Activated naive CD8-positive, alpha-beta T cell treated with anti-CD3 and anti-CD28 coated beads, Interleukin-2, amount 50 U/mL, for 24 hours (primary cell): ENCODE measurements at regions not wholly inside any gene's neighbourhood (a gene's known extent, or its start where the extent isn't known, plus 50 kb on each side); places are given as distances from the start of the nearest gene placed in this dataset.

Experiments
- ATAC-seq: fragments of 150-1000 bp; cut with Tn5 transposase; one replicate; pipeline ENCODE4 v1.10.0; 2021
- DNase-seq: peaks from one replicate; pipeline ENCODE4 v3.0.0; 2021
- H3K27ac Mint-ChIP-seq: one replicate; pipeline ENCODE4 v1.8.0; 2021; ENCODE audit warnings: mild to moderate bottlenecking, mixed read lengths
- H3K27me3 Mint-ChIP-seq: one replicate; pipeline ENCODE4 v1.8.0; 2021; ENCODE audit warnings: mixed read lengths
- H3K36me3 Mint-ChIP-seq: one replicate; pipeline ENCODE4 v1.8.0; 2021; ENCODE audit warnings: low read depth, mixed read lengths
- H3K4me1 Mint-ChIP-seq: one replicate; pipeline ENCODE4 v1.8.0; 2021; ENCODE audit warnings: mixed read lengths
- H3K4me3 Mint-ChIP-seq: one replicate; pipeline ENCODE4 v1.8.0; 2021; ENCODE audit warnings: mild to moderate bottlenecking, moderate library complexity, mixed read lengths
- H3K9me3 Mint-ChIP-seq: one replicate; pipeline ENCODE4 v1.8.0; 2021; ENCODE audit warnings: mixed read lengths

- no peak for ATAC-seq
- Mint-ChIP-seq H3K4me3 (no peak overlapping the region), H3K27me3 (peaks cover 36% of the 10 kb centered on the region), H3K27ac (no peak overlapping the region), H3K9me3 (no peaks in the 10 kb centered on the region), H3K36me3 (no peaks in the 10 kb centered on the region), H3K4me1 (no peaks in the 10 kb centered on the region)
- DNase-seq: no peak
Observed at GRCh38 chr7:25881317-25882037, 270.5 kb upstream of the NFE2L3 start.

- no peak for ATAC-seq
- peaks cover 30% of the 10 kb centered on the region for H3K27me3 Mint-ChIP-seq
Observed at GRCh38 chr7:25882151-25882773, 269.7 kb upstream of the NFE2L3 start.

DNA sequence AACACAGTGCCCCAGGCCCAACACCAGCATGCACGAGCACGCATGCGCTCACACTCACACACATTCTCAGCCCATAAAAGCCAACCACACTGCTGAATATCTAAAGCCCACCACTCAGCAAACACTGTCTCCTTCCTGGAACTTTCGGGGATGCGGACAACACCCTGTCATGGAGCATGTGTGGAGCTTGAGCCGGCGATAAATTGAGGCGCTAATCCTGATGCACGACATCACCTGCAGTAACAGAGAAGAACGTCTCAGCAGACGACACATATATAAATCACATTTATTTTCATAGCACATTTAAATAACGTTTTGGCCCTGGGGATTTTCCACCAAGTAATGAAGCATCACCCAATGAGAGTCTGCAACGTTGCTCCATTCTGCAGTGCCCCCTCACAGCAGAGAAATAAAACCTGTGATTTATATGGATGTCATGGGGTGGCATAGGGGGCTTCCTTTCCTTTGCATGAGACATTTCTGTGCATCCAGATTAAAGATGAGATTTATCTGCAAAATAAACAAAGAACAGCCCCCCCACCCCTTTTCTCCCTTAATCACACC is 267.7 kb upstream of the NFE2L3 start:
- DNase-seq (no peak), ATAC-seq (no peak)
- H3K36me3 Mint-ChIP-seq: no peaks in the 10 kb centered on the region
- H3K9me3 Mint-ChIP-seq: no peaks in the 10 kb centered on the region
- no peak overlapping the region for H3K4me3 Mint-ChIP-seq
- no peaks in the 10 kb centered on the region for H3K4me1 Mint-ChIP-seq
- H3K27ac Mint-ChIP-seq: no peak overlapping the region
- H3K27me3 Mint-ChIP-seq: peaks cover 30% of the 10 kb centered on the region

More at GRCh38 chr7:25882151-25882773, 269.7 kb upstream of the NFE2L3 start:
- Mint-ChIP-seq H3K4me3 (no peak overlapping the region), H3K4me1 (no peaks in the 10 kb centered on the region), H3K36me3 (no peaks in the 10 kb centered on the region), H3K27ac (no peak overlapping the region), H3K9me3 (no peaks in the 10 kb centered on the region)
- DNase-seq: no peak

GRCh38 chr7:25885057-25885576 is 266.9 kb upstream of the NFE2L3 start:
- no peak for DNase-seq

GRCh38 chr7:25886387-25887240 is 265.4 kb upstream of the NFE2L3 start:
- DNase-seq: no peak
- no peaks in the 10 kb centered on the region for H3K36me3 Mint-ChIP-seq
- H3K4me3 Mint-ChIP-seq: no peak overlapping the region
- no peak overlapping the region for H3K27ac Mint-ChIP-seq
- no peaks in the 10 kb centered on the region for H3K4me1 Mint-ChIP-seq
- peaks cover 21% of the 10 kb centered on the region for H3K27me3 Mint-ChIP-seq
- no peaks in the 10 kb centered on the region for H3K9me3 Mint-ChIP-seq
- ATAC-seq: no peak

More at GRCh38 chr7:25885057-25885576, 266.9 kb upstream of the NFE2L3 start:
- no peaks in the 10 kb centered on the region for H3K36me3 Mint-ChIP-seq
- H3K27ac Mint-ChIP-seq: no peak overlapping the region
- peaks cover 30% of the 10 kb centered on the region for H3K27me3 Mint-ChIP-seq
- H3K9me3 Mint-ChIP-seq: no peaks in the 10 kb centered on the region
- no peaks in the 10 kb centered on the region for H3K4me1 Mint-ChIP-seq
- ATAC-seq: no peak
- H3K4me3 Mint-ChIP-seq: no peak overlapping the region

DNA sequence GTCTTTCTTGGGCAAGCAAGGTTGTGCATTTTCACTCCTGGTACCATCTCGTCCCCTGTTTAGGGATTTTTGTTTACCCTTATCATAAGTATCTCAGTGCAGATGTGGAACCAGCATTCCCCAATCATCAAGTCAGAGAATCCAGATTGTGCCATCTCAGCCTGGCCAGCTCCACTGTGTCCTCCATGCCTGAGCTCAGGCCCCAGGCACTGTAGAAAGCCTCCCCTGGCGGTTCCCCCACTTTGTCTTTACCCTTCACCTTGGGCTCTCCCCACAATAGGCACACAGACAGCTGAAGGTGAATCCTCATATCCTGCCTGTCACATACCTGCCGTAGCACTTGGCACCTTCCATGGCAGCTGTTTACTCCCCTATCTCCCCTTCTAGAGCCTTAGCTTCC is 264.7 kb upstream of the NFE2L3 start:
- Mint-ChIP-seq H3K27me3 (peaks cover 21% of the 10 kb centered on the region), H3K4me3 (no peak overlapping the region), H3K4me1 (no peaks in the 10 kb centered on the region), H3K9me3 (no peaks in the 10 kb centered on the region), H3K27ac (no peak overlapping the region), H3K36me3 (no peaks in the 10 kb centered on the region)
- DNase-seq: no peak
- no peak for ATAC-seq

GRCh38 chr7:25887795-25888559 is 264.0 kb upstream of the NFE2L3 start:
- no peak overlapping the region for H3K4me3 Mint-ChIP-seq
- H3K27me3 Mint-ChIP-seq: peaks cover 21% of the 10 kb centered on the region
- H3K9me3 Mint-ChIP-seq: no peaks in the 10 kb centered on the region
- H3K36me3 Mint-ChIP-seq: no peaks in the 10 kb centered on the region
- ATAC-seq (no peak), DNase-seq (no peak)
- peaks cover 3% of the 10 kb centered on the region for H3K4me1 Mint-ChIP-seq
- H3K27ac Mint-ChIP-seq: no peak overlapping the region

- no peaks in the 10 kb centered on the region for H3K36me3 Mint-ChIP-seq
- peaks cover 23% of the 10 kb centered on the region for H3K27me3 Mint-ChIP-seq
- H3K4me1 Mint-ChIP-seq: peaks cover 18% of the 10 kb centered on the region
- ATAC-seq (no peak), DNase-seq (no peak)
- H3K4me3 Mint-ChIP-seq: no peak overlapping the region
- no peak overlapping the region for H3K27ac Mint-ChIP-seq
- H3K9me3 Mint-ChIP-seq: no peaks in the 10 kb centered on the region
Observed at GRCh38 chr7:25889765-25890164, 262.2 kb upstream of the NFE2L3 start.

- ATAC-seq (no peak), DNase-seq (no peak)
- Mint-ChIP-seq H3K4me1 (peaks cover 29% of the 10 kb centered on the region), H3K27ac (no peak overlapping the region), H3K9me3 (no peaks in the 10 kb centered on the region), H3K4me3 (no peak overlapping the region), H3K27me3 (peaks cover 19% of the 10 kb centered on the region), H3K36me3 (no peaks in the 10 kb centered on the region)
Observed at GRCh38 chr7:25891591-25891990, 260.4 kb upstream of the NFE2L3 start.

DNA sequence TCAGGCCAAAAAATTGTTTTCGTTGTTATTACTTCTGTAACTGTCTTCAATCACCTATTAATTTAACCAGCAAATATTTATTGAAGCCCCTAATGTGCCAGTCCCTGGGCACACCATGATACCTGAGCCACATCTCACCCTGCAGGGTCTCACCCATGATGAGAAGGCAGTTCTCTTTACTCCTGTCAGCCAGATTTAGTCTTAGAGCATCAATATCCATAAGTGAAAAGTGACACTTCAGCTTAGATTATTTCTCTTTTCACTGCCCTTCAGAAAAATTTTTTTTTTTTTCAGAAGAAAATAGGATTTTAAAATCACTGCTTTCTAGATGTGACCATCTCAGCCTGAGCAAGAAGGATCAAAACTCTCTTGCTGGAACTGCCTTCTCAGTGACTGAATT is 258.6 kb upstream of the NFE2L3 start:
- no peak for DNase-seq
- ATAC-seq: no peak
- Mint-ChIP-seq H3K9me3 (no peaks in the 10 kb centered on the region), H3K36me3 (no peaks in the 10 kb centered on the region), H3K4me3 (peak overlapping the region; percentile 75), H3K27me3 (peaks cover 17% of the 10 kb centered on the region), H3K27ac (peak overlapping the region; percentile 83), H3K4me1 (peaks cover 33% of the 10 kb centered on the region)

- ATAC-seq: peak; percentile 62
- Mint-ChIP-seq H3K27ac (no peak overlapping the region), H3K36me3 (no peaks in the 10 kb centered on the region), H3K4me3 (peak overlapping the region; percentile 38), H3K4me1 (peaks cover 33% of the 10 kb centered on the region), H3K9me3 (no peaks in the 10 kb centered on the region), H3K27me3 (peaks cover 15% of the 10 kb centered on the region)
- peak; percentile 23 for DNase-seq
Observed at GRCh38 chr7:25894002-25894901, 257.7 kb upstream of the NFE2L3 start.

GRCh38 chr7:25894902-25895791 is 256.9 kb upstream of the NFE2L3 start:
- H3K4me1 Mint-ChIP-seq: peaks cover 33% of the 10 kb centered on the region
- no peaks in the 10 kb centered on the region for H3K36me3 Mint-ChIP-seq
- DNase-seq: peak; percentile 74
- no peaks in the 10 kb centered on the region for H3K9me3 Mint-ChIP-seq
- ATAC-seq: peak; percentile 73
- peak overlapping the region; percentile 29 for H3K4me3 Mint-ChIP-seq
- peaks cover 10% of the 10 kb centered on the region for H3K27me3 Mint-ChIP-seq
- H3K27ac Mint-ChIP-seq: no peak overlapping the region
